ENCODE measurements at regions not wholly inside any gene's neighbourhood (a gene's known extent, or its start where the extent isn't known, plus 50 kb on each side); places are given as distances from the start of the nearest gene placed in this dataset.

- TF ChIP-seq CTCF (IDR thresholded peaks at IDR 0.05) (no peak), POLR2A (IDR thresholded peaks at IDR 0.05) (no peak)
These were observed 1002.7 kb upstream of the PABPC4L start for GRCh38 chr4:135204311-135204710.
